HEK293 (cell line): ENCODE measurements at regions not wholly inside any gene's neighbourhood (a gene's known extent, or its start where the extent isn't known, plus 50 kb on each side); places are given as distances from the start of the nearest gene placed in this dataset.

Experiments
- CTCF ChIA-PET: fragments of 350-600 bp; formaldehyde crosslinking; extraction: SDS; loops from one replicate; lab custom pipeline; 2021; ENCODE audit warnings: antibody characterized with exemption; lab: Yijun Ruan, JAX
- POLR2A ChIA-PET: fragments of 300-600 bp; formaldehyde crosslinking; extraction: SDS; loops from one replicate; lab custom pipeline; 2020; ENCODE audit warnings: antibody characterized with exemption, inconsistent platforms; lab: Yijun Ruan, JAX
- H3K27ac ChIP-seq: fragments of 200-500 bp; sonication (Bioruptor generic); 2 replicates; pipeline ENCODE4 v1.5.1; 2014; ENCODE audit warnings: low read depth, low read length, control low read depth, inconsistent platforms; ENCODE audit errors: extremely low read depth
- H3K36me3 ChIP-seq, 2 experiments: fragments of 200-500 bp in 1 of 2; sonication (Bioruptor generic) in 1 of 2; 1 replicate in 1 of 2; 2 replicates in 1 of 2; pipeline ENCODE4 v1.5.1; 2014 to 2017; ENCODE audit warnings: inconsistent platforms in 2 of 2, low read length in 2 of 2; ENCODE audit not compliant: control insufficient read depth in 2 of 2, insufficient read depth in 1 of 2
- H3K4me1 ChIP-seq: fragments of 200-500 bp; sonication (Bioruptor generic); 2 replicates; pipeline ENCODE4 v1.5.1; 2014; ENCODE audit warnings: mild to moderate bottlenecking, low read length, inconsistent platforms; ENCODE audit not compliant: control insufficient read depth, insufficient read depth
- H3K4me3 ChIP-seq: 2 replicates; pipeline ENCODE4 v1.5.1; 2011; ENCODE audit warnings: low read depth, mild to moderate bottlenecking, control low read depth, low read length, moderate library complexity
- H3K9me3 ChIP-seq: fragments of 200-500 bp; sonication (Bioruptor generic); 2 replicates; pipeline ENCODE4 v1.5.1; 2014; ENCODE audit warnings: low read depth, low read length, inconsistent platforms; ENCODE audit not compliant: control insufficient read depth, insufficient read depth
- GLIS2 ChIP-seq: fragments of 450-650 bp; formaldehyde crosslinking; IDR thresholded peaks from 2 replicates; pipeline ENCODE4 v1.5.1; 2016; ENCODE audit warnings: missing biosample characterization, missing genetic modification characterization
- HOXD13 ChIP-seq: sonication (generic); formaldehyde crosslinking; IDR thresholded peaks from 2 replicates; pipeline ENCODE4 v1.8.0; 2022; ENCODE audit warnings: missing genetic modification reagents, borderline replicate concordance
- KLF10 ChIP-seq: fragments of 450-650 bp; IDR thresholded peaks from 2 replicates; pipeline ENCODE4 v1.5.1; 2018; ENCODE audit warnings: missing biosample characterization, mild to moderate bottlenecking, missing genetic modification characterization
- KLF8 ChIP-seq: fragments of 450-650 bp; formaldehyde crosslinking; IDR thresholded peaks from 2 replicates; pipeline ENCODE4 v1.5.1; 2016; ENCODE audit warnings: missing biosample characterization, missing genetic modification characterization
- MYNN ChIP-seq: fragments of 450-650 bp; formaldehyde crosslinking; IDR thresholded peaks from 2 replicates; pipeline ENCODE4 v1.5.1; 2016; ENCODE audit warnings: missing biosample characterization, missing genetic modification characterization, borderline replicate concordance
- OSR2 ChIP-seq: fragments of 450-650 bp; formaldehyde crosslinking; IDR thresholded peaks from 2 replicates; pipeline ENCODE4 v1.5.1; 2016; ENCODE audit warnings: missing biosample characterization, missing genetic modification characterization
- PRDM1 ChIP-seq: fragments of 450-650 bp; formaldehyde crosslinking; IDR thresholded peaks from 2 replicates; pipeline ENCODE4; 2016; ENCODE audit warnings: missing biosample characterization, missing genetic modification characterization
- ZBTB44 ChIP-seq: fragments of 450-650 bp; IDR thresholded peaks from 2 replicates; pipeline ENCODE4 v1.5.1; 2018; ENCODE audit warnings: missing biosample characterization, mild to moderate bottlenecking, missing genetic modification characterization
- ZBTB48 ChIP-seq: fragments of 450-650 bp; formaldehyde crosslinking; IDR thresholded peaks from 2 replicates; pipeline ENCODE4 v1.5.1; 2016; ENCODE audit warnings: missing biosample characterization, missing genetic modification characterization
- ZFP69B ChIP-seq: fragments of 450-650 bp; formaldehyde crosslinking; IDR thresholded peaks from 2 replicates; pipeline ENCODE4 v1.5.1; 2016; ENCODE audit warnings: missing biosample characterization, missing genetic modification characterization
- ZNF114 ChIP-seq: fragments of 450-650 bp; formaldehyde crosslinking; IDR thresholded peaks from 2 replicates; pipeline ENCODE4 v1.5.0; 2017; ENCODE audit warnings: missing biosample characterization, missing genetic modification characterization
- ZNF223 ChIP-seq: fragments of 450-650 bp; formaldehyde crosslinking; IDR thresholded peaks from 2 replicates; pipeline ENCODE4 v1.5.1; 2016; ENCODE audit warnings: missing biosample characterization, missing genetic modification characterization
- ZNF23 ChIP-seq: fragments of 450-650 bp; formaldehyde crosslinking; IDR thresholded peaks from 2 replicates; pipeline ENCODE4 v1.5.1; 2016; ENCODE audit warnings: missing biosample characterization, missing genetic modification characterization, borderline replicate concordance
- ZNF274 ChIP-seq, 2 experiments: fragments of 200-500 bp in 1 of 2; fragments of 450-650 bp in 1 of 2; sonication (Bioruptor generic) in 1 of 2; formaldehyde crosslinking in 1 of 2; IDR thresholded peaks; 2 replicates each; pipeline versions ENCODE4 v1.5.1 to v1.6.1; 2014 to 2016; ENCODE audit warnings: borderline replicate concordance in 1 of 2, inconsistent platforms in 1 of 2, low read length in 1 of 2, missing biosample characterization in 1 of 2, missing genetic modification characterization in 1 of 2
- ZNF366 ChIP-seq: fragments of 450-650 bp; formaldehyde crosslinking; conservative IDR thresholded peaks from 2 replicates; pipeline ENCODE4 v1.5.1; 2016; ENCODE audit warnings: missing biosample characterization, missing genetic modification characterization
- ZNF37A ChIP-seq: fragments of 450-650 bp; IDR thresholded peaks from 2 replicates; pipeline ENCODE4 v1.5.1; 2018; ENCODE audit warnings: missing biosample characterization, missing genetic modification characterization
- ZNF394 ChIP-seq: fragments of 450-650 bp; formaldehyde crosslinking; IDR thresholded peaks from 2 replicates; pipeline ENCODE4 v1.5.1; 2016; ENCODE audit warnings: missing biosample characterization, missing genetic modification characterization, mild to moderate bottlenecking, moderate library complexity, borderline replicate concordance
- ZNF561 ChIP-seq: fragments of 450-650 bp; IDR thresholded peaks from 2 replicates; pipeline ENCODE4 v1.5.1; 2018; ENCODE audit warnings: missing biosample characterization, missing genetic modification characterization, borderline replicate concordance
- ZNF596 ChIP-seq: fragments of 450-650 bp; IDR thresholded peaks from 2 replicates; pipeline ENCODE4 v1.5.0; 2018; ENCODE audit warnings: missing biosample characterization, mild to moderate bottlenecking, missing genetic modification characterization, moderate library complexity
- ZNF623 ChIP-seq: fragments of 450-650 bp; formaldehyde crosslinking; IDR thresholded peaks from 2 replicates; pipeline ENCODE4 v1.5.1; 2016; ENCODE audit warnings: missing biosample characterization, missing genetic modification characterization
- ZNF660 ChIP-seq: fragments of 450-650 bp; IDR thresholded peaks from 2 replicates; pipeline ENCODE4 v1.5.1; 2018; ENCODE audit warnings: missing biosample characterization, mild to moderate bottlenecking, missing genetic modification characterization
- ZNF76 ChIP-seq: fragments of 450-650 bp; formaldehyde crosslinking; IDR thresholded peaks from 2 replicates; pipeline ENCODE4; 2016; ENCODE audit warnings: low read depth, missing biosample characterization, missing genetic modification characterization, borderline replicate concordance
- ZNF785 ChIP-seq: fragments of 450-650 bp; formaldehyde crosslinking; IDR thresholded peaks from 2 replicates; pipeline ENCODE4 v1.5.1; 2016; ENCODE audit warnings: missing biosample characterization, missing genetic modification characterization
- ZSCAN16 ChIP-seq: fragments of 450-650 bp; formaldehyde crosslinking; IDR thresholded peaks from 2 replicates; pipeline ENCODE4 v1.5.1; 2016; ENCODE audit warnings: missing biosample characterization, missing genetic modification characterization
- TF ChIP-seq, protein P1 (sequence below): fragments of 450-650 bp; formaldehyde crosslinking; IDR thresholded peaks from 2 replicates; pipeline ENCODE4 v1.5.1; 2017; ENCODE audit warnings: missing biosample characterization, missing genetic modification characterization
- TF ChIP-seq, protein P2 (sequence below): fragments of 450-650 bp; formaldehyde crosslinking; IDR thresholded peaks from 2 replicates; pipeline ENCODE4 v1.5.1; 2016; ENCODE audit warnings: missing biosample characterization, missing genetic modification characterization
- TF ChIP-seq, protein P3 (sequence below): fragments of 450-650 bp; formaldehyde crosslinking; IDR thresholded peaks from 2 replicates; pipeline ENCODE4 v1.5.1; 2016; ENCODE audit warnings: missing biosample characterization, missing genetic modification characterization

DNA sequence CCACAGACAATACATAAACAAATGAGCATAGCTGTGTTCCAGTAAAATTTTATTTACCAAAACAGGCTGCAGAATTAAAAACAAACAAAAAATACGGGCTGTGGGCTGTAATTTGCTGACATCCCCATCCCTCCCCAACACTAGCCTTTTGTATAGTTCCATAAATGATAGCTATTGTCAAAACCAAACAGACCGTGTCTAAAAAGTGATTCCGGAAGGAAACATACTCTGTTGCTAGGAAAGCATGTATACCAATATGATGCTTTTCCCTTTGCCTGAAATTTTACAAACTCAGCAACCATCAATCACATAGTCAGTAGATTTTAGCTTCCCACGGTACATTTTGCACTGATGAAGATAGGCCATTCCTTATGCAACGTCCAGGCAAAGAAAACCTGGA, 80.0 kb downstream of the TMEM215 start:
- no peaks in the 10 kb centered on the region for H3K9me3 ChIP-seq
- TF ChIP-seq ZNF23 (tag by site-specific recombination) (no peak), ZNF623 (tag by site-specific recombination) (no peak), ZNF660 (tag by site-specific recombination) (no peak), KLF8 (tag by site-specific recombination) (no peak), ZNF394 (tag by site-specific recombination) (no peak), KLF10 (tag by site-specific recombination) (no peak), ZNF366 (no peak), ZSCAN16 (tag by site-specific recombination) (no peak), ZNF37A (no peak), ZNF223 (tag by site-specific recombination) (no peak), ZNF114 (tag by site-specific recombination) (no peak), ZBTB44 (tag by site-specific recombination) (no peak)
- TF ChIP-seq, protein P1, sequence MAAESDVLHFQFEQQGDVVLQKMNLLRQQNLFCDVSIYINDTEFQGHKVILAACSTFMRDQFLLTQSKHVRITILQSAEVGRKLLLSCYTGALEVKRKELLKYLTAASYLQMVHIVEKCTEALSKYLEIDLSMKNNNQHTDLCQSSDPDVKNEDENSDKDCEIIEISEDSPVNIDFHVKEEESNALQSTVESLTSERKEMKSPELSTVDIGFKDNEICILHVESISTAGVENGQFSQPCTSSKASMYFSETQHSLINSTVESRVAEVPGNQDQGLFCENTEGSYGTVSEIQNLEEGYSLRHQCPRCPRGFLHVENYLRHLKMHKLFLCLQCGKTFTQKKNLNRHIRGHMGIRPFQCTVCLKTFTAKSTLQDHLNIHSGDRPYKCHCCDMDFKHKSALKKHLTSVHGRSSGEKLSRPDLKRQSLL (tag by site-specific recombination): no peak
- H3K27ac ChIP-seq: no peak overlapping the region
- H3K4me3 ChIP-seq: no peak overlapping the region
- CTCF ChIA-PET: interaction anchor here (0.7 kb wide), 1 partner anchor 416 kb away, joined by 3 read pairs; no protein-coding TSS in a partner anchor
- POLR2A ChIA-PET: no interaction called here
- H3K36me3 ChIP-seq: no peaks in the 10 kb centered on the region
- no peaks in the 10 kb centered on the region for H3K4me1 ChIP-seq

DNA sequence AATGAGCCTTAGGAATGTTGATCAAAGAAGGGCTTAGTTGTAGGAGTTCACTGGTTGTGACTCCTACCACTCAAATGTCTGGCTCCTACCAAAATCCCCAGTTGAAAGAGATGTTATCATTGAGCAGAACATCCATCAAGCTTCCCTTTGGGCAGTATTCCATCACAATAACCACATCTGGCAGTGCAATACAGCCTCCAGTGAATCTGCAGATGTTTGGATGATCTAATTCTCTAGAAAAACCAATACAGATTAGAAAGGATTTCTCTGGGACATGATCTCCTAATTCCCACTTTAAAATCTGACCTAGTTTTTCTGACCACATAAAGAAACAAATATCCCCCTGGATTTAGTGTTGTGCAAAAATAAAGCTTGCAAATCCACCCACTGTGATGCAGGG, 81.6 kb downstream of the TMEM215 start:
- H3K27ac ChIP-seq: no peak overlapping the region
- CTCF ChIA-PET: interaction anchor here (0.7 kb wide), 1 partner anchor 62 kb away, joined by 4 read pairs; no protein-coding TSS in a partner anchor
- POLR2A ChIA-PET: no interaction called here
- H3K4me3 ChIP-seq: no peak overlapping the region
- no peak for TF ChIP-seq ZBTB48 (tag by site-specific recombination)
- TF ChIP-seq HOXD13 (CRISPR knock-in tag): no peak
- no peak for TF ChIP-seq ZNF274 (IDR thresholded peaks at IDR 0.05; ENCODE audit: low read length)
- no peak for TF ChIP-seq ZNF274 (tag by site-specific recombination; IDR thresholded peaks at IDR 0.05; ENCODE audit: borderline replicate concordance)
- no peak for TF ChIP-seq GLIS2 (tag by site-specific recombination)
- no peak for TF ChIP-seq MYNN (tag by site-specific recombination)
- TF ChIP-seq ZNF76 (tag by site-specific recombination): no peak
- TF ChIP-seq ZFP69B (tag by site-specific recombination): no peak
- TF ChIP-seq, protein P2, sequence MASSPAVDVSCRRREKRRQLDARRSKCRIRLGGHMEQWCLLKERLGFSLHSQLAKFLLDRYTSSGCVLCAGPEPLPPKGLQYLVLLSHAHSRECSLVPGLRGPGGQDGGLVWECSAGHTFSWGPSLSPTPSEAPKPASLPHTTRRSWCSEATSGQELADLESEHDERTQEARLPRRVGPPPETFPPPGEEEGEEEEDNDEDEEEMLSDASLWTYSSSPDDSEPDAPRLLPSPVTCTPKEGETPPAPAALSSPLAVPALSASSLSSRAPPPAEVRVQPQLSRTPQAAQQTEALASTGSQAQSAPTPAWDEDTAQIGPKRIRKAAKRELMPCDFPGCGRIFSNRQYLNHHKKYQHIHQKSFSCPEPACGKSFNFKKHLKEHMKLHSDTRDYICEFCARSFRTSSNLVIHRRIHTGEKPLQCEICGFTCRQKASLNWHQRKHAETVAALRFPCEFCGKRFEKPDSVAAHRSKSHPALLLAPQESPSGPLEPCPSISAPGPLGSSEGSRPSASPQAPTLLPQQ (tag by site-specific recombination): no peak
- TF ChIP-seq ZNF561: no peak
- TF ChIP-seq, protein P3, sequence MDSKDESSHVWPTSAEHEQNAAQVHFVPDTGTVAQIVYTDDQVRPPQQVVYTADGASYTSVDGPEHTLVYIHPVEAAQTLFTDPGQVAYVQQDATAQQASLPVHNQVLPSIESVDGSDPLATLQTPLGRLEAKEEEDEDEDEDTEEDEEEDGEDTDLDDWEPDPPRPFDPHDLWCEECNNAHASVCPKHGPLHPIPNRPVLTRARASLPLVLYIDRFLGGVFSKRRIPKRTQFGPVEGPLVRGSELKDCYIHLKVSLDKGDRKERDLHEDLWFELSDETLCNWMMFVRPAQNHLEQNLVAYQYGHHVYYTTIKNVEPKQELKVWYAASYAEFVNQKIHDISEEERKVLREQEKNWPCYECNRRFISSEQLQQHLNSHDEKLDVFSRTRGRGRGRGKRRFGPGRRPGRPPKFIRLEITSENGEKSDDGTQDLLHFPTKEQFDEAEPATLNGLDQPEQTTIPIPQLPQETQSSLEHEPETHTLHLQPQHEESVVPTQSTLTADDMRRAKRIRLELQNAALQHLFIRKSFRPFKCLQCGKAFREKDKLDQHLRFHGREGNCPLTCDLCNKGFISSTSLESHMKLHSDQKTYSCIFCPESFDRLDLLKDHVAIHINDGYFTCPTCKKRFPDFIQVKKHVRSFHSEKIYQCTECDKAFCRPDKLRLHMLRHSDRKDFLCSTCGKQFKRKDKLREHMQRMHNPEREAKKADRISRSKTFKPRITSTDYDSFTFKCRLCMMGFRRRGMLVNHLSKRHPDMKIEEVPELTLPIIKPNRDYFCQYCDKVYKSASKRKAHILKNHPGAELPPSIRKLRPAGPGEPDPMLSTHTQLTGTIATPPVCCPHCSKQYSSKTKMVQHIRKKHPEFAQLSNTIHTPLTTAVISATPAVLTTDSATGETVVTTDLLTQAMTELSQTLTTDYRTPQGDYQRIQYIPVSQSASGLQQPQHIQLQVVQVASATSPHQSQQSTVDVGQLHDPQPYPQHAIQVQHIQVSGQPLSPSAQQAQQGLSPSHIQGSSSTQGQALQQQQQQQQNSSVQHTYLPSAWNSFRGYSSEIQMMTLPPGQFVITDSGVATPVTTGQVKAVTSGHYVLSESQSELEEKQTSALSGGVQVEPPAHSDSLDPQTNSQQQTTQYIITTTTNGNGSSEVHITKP (tag by site-specific recombination): no peak
- TF ChIP-seq ZNF596: no peak
- no peak for TF ChIP-seq PRDM1 (tag by site-specific recombination)
- TF ChIP-seq ZNF785 (tag by site-specific recombination): no peak
- TF ChIP-seq OSR2 (tag by site-specific recombination): no peak
- no peaks in the 10 kb centered on the region for H3K36me3 ChIP-seq
- H3K4me1 ChIP-seq: no peaks in the 10 kb centered on the region
- H3K9me3 ChIP-seq: no peaks in the 10 kb centered on the region
